B cell (primary cell): ENCODE measurements at regions not wholly inside any gene's neighbourhood (a gene's known extent, or its start where the extent isn't known, plus 50 kb on each side); places are given as distances from the start of the nearest gene placed in this dataset.
"Not testable (repeated sequence)": the region's sequence is repeated elsewhere in the genome, so short reads cannot be mapped to it uniquely, and the experiment has no call there.

Source experiments
- ATAC-seq: fragments of 200-7000 bp; cut with Tn5 transposase; one replicate; pipeline ENCODE4 v1.10.0; 2021; ENCODE audit warnings: low read depth, mild to moderate bottlenecking, moderate number of reproducible peaks, moderate library complexity
- CTCF ChIA-PET: fragments of 350-600 bp; sonication (Branson Sonifier 250); formaldehyde crosslinking; loops from one replicate; lab custom pipeline; 2021; ENCODE audit warnings: antibody characterized with exemption, inconsistent platforms; lab: Charles Lee
- POLR2A ChIA-PET: fragments of 350-600 bp; sonication (Branson Sonifier 250); formaldehyde crosslinking; loops from one replicate; lab custom pipeline; 2021; ENCODE audit warnings: antibody characterized with exemption; lab: Charles Lee
- DNase-seq: peaks from one replicate; pipeline ENCODE4 v3.0.0; 2013
- H2AFZ ChIP-seq: 2 replicates; pipeline ENCODE4 v1.6.1; 2012; ENCODE audit warnings: mild to moderate bottlenecking, low read depth, low read length; ENCODE audit not compliant: insufficient read depth, poor library complexity, severe bottlenecking
- H3K27ac ChIP-seq, 2 donors: 1 replicate in 1 of 2; 2 replicates in 1 of 2; pipeline ENCODE4 v1.5.1; 2012 to 2013; ENCODE audit warnings: low read length in 2 of 2, mild to moderate bottlenecking in 2 of 2, moderate library complexity in 1 of 2
- H3K27me3 ChIP-seq, 4 experiments: fragments of 200-600 bp in 1 of 4; sonication (generic) in 1 of 4; replicated peaks in 1 of 4; 1 replicate in 2 of 4; 2 replicates in 2 of 4; pipeline versions ENCODE4 v1.6.1 to v1.7.0; 2013 to 2016; ENCODE audit warnings: low read length in 3 of 4, mild to moderate bottlenecking in 2 of 4, mixed read lengths in 1 of 4, moderate library complexity in 1 of 4; ENCODE audit not compliant: insufficient read depth in 4 of 4, control insufficient read depth in 3 of 4; ENCODE audit errors: control extremely low read depth in 1 of 4
- H3K36me3 ChIP-seq, 2 experiments: replicated peaks in 1 of 2; 1 replicate in 1 of 2; 2 replicates in 1 of 2; pipeline versions ENCODE4 v1.6.1 to v1.7.1; 2013; ENCODE audit warnings: low read length in 1 of 2; ENCODE audit not compliant: insufficient read depth in 2 of 2, control insufficient read depth in 1 of 2; ENCODE audit errors: control extremely low read depth in 1 of 2, extremely low read depth in 1 of 2
- H3K4me1 ChIP-seq, 2 donors: fragments of 200-600 bp in 1 of 2; sonication (generic) in 1 of 2; 1 replicate in 1 of 2; 2 replicates in 1 of 2; pipeline versions ENCODE4 v1.5.1 to v1.6.1; 2013 to 2017; ENCODE audit warnings: low read length in 2 of 2; ENCODE audit not compliant: control insufficient read depth in 2 of 2, insufficient read depth in 2 of 2
- H3K4me2 ChIP-seq: replicated peaks from 2 replicates; pipeline ENCODE3; 2012; ENCODE audit warnings: mild to moderate bottlenecking, low read depth, low read length; ENCODE audit not compliant: poor library complexity, severe bottlenecking
- H3K4me3 ChIP-seq, 5 experiments: fragments of 200-600 bp in 1 of 5; sonication (generic) in 1 of 5; 1 replicate in 3 of 5; 2 replicates in 2 of 5; pipeline versions ENCODE4 v1.5.1 to v1.7.0; 2011 to 2016; ENCODE audit warnings: low read length in 4 of 5, mild to moderate bottlenecking in 4 of 5, low read depth in 2 of 5, control low read depth in 1 of 5, moderate library complexity in 1 of 5; ENCODE audit not compliant: insufficient read depth in 1 of 5; ENCODE audit errors: control extremely low read depth in 1 of 5, extremely low read depth in 1 of 5
- H3K79me2 ChIP-seq: fragments of 200-600 bp; sonication (generic); one replicate; pipeline ENCODE4 v1.6.0; 2016; ENCODE audit warnings: low read length; ENCODE audit not compliant: control insufficient read depth, insufficient read depth
- H3K9ac ChIP-seq: fragments of 200-600 bp; sonication (generic); 2 replicates; pipeline ENCODE4 v1.6.1; 2017; ENCODE audit warnings: mild to moderate bottlenecking, low read length, moderate library complexity
- H3K9me3 ChIP-seq, 3 donors: one replicate each; pipeline versions ENCODE4 v1.6.1 to v1.7.1; 2013; ENCODE audit warnings: low read length in 2 of 3; ENCODE audit not compliant: control insufficient read depth in 2 of 3, insufficient read depth in 1 of 3; ENCODE audit errors: control extremely low read depth in 1 of 3
- H4K20me1 ChIP-seq: 2 replicates; pipeline ENCODE4 v1.6.0; 2012; ENCODE audit warnings: mild to moderate bottlenecking, low read length; ENCODE audit not compliant: insufficient read depth, control insufficient read depth, poor library complexity, severe bottlenecking
- H3K27ac Mint-ChIP-seq: one replicate; pipeline ENCODE4 v1.8.0; 2021; ENCODE audit warnings: mixed read lengths
- H3K27me3 Mint-ChIP-seq: one replicate; pipeline ENCODE4 v1.8.0; 2021; ENCODE audit warnings: mixed read lengths
- H3K4me1 Mint-ChIP-seq: one replicate; pipeline ENCODE4 v1.8.0; 2021; ENCODE audit warnings: mixed read lengths
- H3K4me3 Mint-ChIP-seq: one replicate; pipeline ENCODE4 v1.8.0; 2021; ENCODE audit warnings: mixed read lengths
- H3K9me3 Mint-ChIP-seq: one replicate; pipeline ENCODE4 v1.8.0; 2022; ENCODE audit warnings: mixed read lengths; ENCODE audit not compliant: insufficient read depth
- CTCF ChIP-seq: fragments of 200-600 bp; IDR thresholded peaks from one replicate; pipeline ENCODE4 v1.8.0; 2022; ENCODE audit warnings: antibody characterized with exemption, mild to moderate bottlenecking
- EZH2 ChIP-seq: IDR thresholded peaks from 2 replicates; pipeline ENCODE4 v1.6.1; 2012; ENCODE audit warnings: borderline replicate concordance, low read depth, mild to moderate bottlenecking, moderate library complexity, low read length; ENCODE audit not compliant: insufficient read depth, poor library complexity, severe bottlenecking
- WGBS: methylation state at CpG from one replicate; pipeline ENCODE4 v1.1.5; 2013; ENCODE audit warnings: missing lambda C conversion rate; ENCODE audit not compliant: insufficient coverage; 5-methylcytosine and 5-hydroxymethylcytosine counted together
- intact Hi-C: fragments of 100-400 bp; cut with micrococcal nuclease; formaldehyde crosslinking; loops from one replicate; pipeline ENCODE4 v1.10.0; 2022

GRCh38 chr12:131290255-131290959, 336.7 kb downstream of the ADGRD1 start:
- Histone ChIP-seq H3K4me2 (no peak overlapping the region), H3K9ac (no peak overlapping the region), H3K36me3 (no peaks in the 10 kb centered on the region), H3K79me2 (no peaks in the 10 kb centered on the region), H3K4me3 (no peak overlapping the region), H4K20me1 (no peaks in the 10 kb centered on the region), H3K27ac (no peak overlapping the region), H3K9me3 (no peaks in the 10 kb centered on the region), H3K27me3 (no peaks in the 10 kb centered on the region), H3K4me1 (no peaks in the 10 kb centered on the region), H2AFZ (no peak overlapping the region)
- TF ChIP-seq CTCF (no peak), EZH2 (no peak)
- Mint-ChIP-seq H3K4me3 (no peak overlapping the region), H3K27ac (no peak overlapping the region), H3K9me3 (peaks cover 3% of the 10 kb centered on the region), H3K4me1 (no peaks in the 10 kb centered on the region), H3K27me3 (peaks cover 6% of the 10 kb centered on the region)
- ATAC-seq (no peak), DNase-seq (no peak)
- intact Hi-C loops: no loop called here
- ChIA-PET CTCF (no interaction called here), POLR2A (no interaction called here)
- 85% methylated on average over 8 of the region's 10 CpGs for WGBS

- H3K36me3 ChIP-seq, H3K9me3 ChIP-seq, H3K9me3 Mint-ChIP-seq, H3K27ac Mint-ChIP-seq, H3K4me3 Mint-ChIP-seq, H3K4me2 ChIP-seq, H3K4me3 ChIP-seq, H3K79me2 ChIP-seq, CTCF ChIA-PET, H2AFZ ChIP-seq, H3K4me1 ChIP-seq, DNase-seq, H4K20me1 ChIP-seq, intact Hi-C loops, H3K27ac ChIP-seq, H3K27me3 Mint-ChIP-seq, H3K4me1 Mint-ChIP-seq, H3K9ac ChIP-seq, POLR2A ChIA-PET, ATAC-seq, H3K27me3 ChIP-seq: not testable (repeated sequence)
- WGBS: 72% methylated on average over 22 of the region's 26 CpGs
Observed at GRCh38 chr12:131293071-131294015, 339.6 kb downstream of the ADGRD1 start.

- H3K9me3 ChIP-seq, DNase-seq, H4K20me1 ChIP-seq, intact Hi-C loops, H3K27me3 Mint-ChIP-seq, H2AFZ ChIP-seq, H3K79me2 ChIP-seq, ATAC-seq, H3K27me3 ChIP-seq, H3K4me1 Mint-ChIP-seq, H3K4me3 ChIP-seq, H3K4me2 ChIP-seq, H3K36me3 ChIP-seq, H3K27ac ChIP-seq, H3K9ac ChIP-seq, H3K9me3 Mint-ChIP-seq, H3K4me3 Mint-ChIP-seq, CTCF ChIA-PET, H3K4me1 ChIP-seq, POLR2A ChIA-PET, H3K27ac Mint-ChIP-seq: not testable (repeated sequence)
- WGBS: 100% methylated on average over 3 of the region's 12 CpGs
Observed at GRCh38 chr12:131294716-131295115, 341.0 kb downstream of the ADGRD1 start.
